ENCODE measurements at regions not wholly inside any gene's neighbourhood (a gene's known extent, or its start where the extent isn't known, plus 50 kb on each side); places are given as distances from the start of the nearest gene placed in this dataset.

DNA sequence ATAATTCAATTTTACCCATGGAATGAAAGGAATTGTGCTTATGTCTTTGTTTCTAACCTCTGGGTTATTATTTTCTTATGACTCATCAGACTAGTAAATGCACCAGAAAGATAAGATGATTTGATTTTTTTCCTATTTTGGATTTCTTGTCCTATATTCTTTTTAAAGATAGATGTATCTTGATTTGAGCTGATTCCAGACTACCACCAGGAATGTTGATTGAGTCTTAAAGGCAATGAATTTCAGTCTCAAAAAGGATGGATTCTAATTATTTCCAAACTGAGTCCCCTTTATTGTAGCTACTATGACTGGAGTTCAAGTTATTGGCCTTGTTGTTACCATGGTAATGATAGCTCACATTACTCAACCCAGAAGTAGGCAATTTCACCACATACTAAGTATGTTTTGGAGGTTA is 95.8 kb upstream of the RGS4 start:
- no peak overlapping the region for H3K27ac ChIP-seq (ENCODE audit: low read depth in 2 of 2, low read length in 2 of 2)
- peaks cover 0 to 2% (median 0%) of the 10 kb centered on the region in 3 donors for H3K4me1 ChIP-seq (ENCODE audit: control insufficient read depth in 2 of 3, insufficient read depth in 2 of 3, low read depth in 1 of 3, low read length in 3 of 3)
- no peaks in the 10 kb centered on the region for H3K9me3 ChIP-seq (ENCODE audit: control insufficient read depth in 2 of 3, insufficient read depth in 1 of 3, low read length in 3 of 3)
- H3K9ac ChIP-seq (ENCODE audit: low read length in 3 of 3), result no peak overlapping the region
- intact Hi-C loops (cut with DNase I), result no loop called here
- no peak for FAIRE-seq
- no peaks in the 10 kb centered on the region for H3K27me3 ChIP-seq (ENCODE audit: control insufficient read depth, insufficient read depth, low read length)
- DNase-seq, result no peak
- no peak for TF ChIP-seq CTCF (IDR thresholded peaks at IDR 0.05; ENCODE audit: borderline replicate concordance, extremely low read depth, insufficient read depth)
- no peak overlapping the region for H3K4me3 ChIP-seq (ENCODE audit: low read length in 3 of 3)
- no peaks in the 10 kb centered on the region for H3K36me3 ChIP-seq (ENCODE audit: control insufficient read depth in 2 of 3, insufficient read depth in 3 of 3, low read length in 3 of 3)

GRCh38 chr1:162972773-162973172 is 96.4 kb upstream of the RGS4 start:
- no peaks in the 10 kb centered on the region for H3K27me3 ChIP-seq (ENCODE audit: control insufficient read depth, insufficient read depth, low read length)
- intact Hi-C loops (cut with DNase I), result no loop called here
- FAIRE-seq (no peak), DNase-seq (no peak)
- no peaks in the 10 kb centered on the region for H3K36me3 ChIP-seq (ENCODE audit: control insufficient read depth in 2 of 3, insufficient read depth in 3 of 3, low read length in 3 of 3)
- no peaks in the 10 kb centered on the region for H3K9me3 ChIP-seq (ENCODE audit: control insufficient read depth in 2 of 3, insufficient read depth in 1 of 3, low read length in 3 of 3)
- no peak overlapping the region for H3K9ac ChIP-seq (ENCODE audit: low read length in 3 of 3)
- no peak overlapping the region for H3K27ac ChIP-seq (ENCODE audit: low read depth in 2 of 2, low read length in 2 of 2)
- no peak overlapping the region for H3K4me3 ChIP-seq (ENCODE audit: low read length in 3 of 3)
- peaks cover 0 to 2% (median 0%) of the 10 kb centered on the region in 3 donors for H3K4me1 ChIP-seq (ENCODE audit: control insufficient read depth in 2 of 3, insufficient read depth in 2 of 3, low read depth in 1 of 3, low read length in 3 of 3)
- TF ChIP-seq CTCF (IDR thresholded peaks at IDR 0.05; ENCODE audit: borderline replicate concordance, extremely low read depth, insufficient read depth), result no peak

DNA sequence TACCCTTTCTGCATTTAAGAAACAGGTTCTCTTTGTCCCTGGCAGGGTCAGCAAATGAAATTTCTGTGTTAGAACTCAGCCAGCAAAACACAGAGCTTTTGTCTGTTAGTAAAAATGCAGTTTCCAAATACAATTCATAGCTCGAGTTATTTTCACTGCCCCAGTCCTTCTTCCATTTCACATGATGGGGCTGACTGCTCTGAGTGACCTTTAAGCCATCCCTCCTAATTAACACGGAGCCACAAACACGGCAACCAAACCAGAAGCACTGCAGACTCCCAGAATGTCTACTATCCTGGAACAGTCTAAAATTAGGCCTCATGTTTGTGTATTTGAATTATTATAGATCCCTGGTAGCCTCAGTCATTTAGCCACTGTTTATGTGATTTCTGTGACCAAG is 99.1 kb upstream of the RGS4 start:
- Histone ChIP-seq H3K36me3 (ENCODE audit: control insufficient read depth in 2 of 3, insufficient read depth in 3 of 3, low read length in 3 of 3) (no peaks in the 10 kb centered on the region), H3K27me3 (ENCODE audit: control insufficient read depth, insufficient read depth, low read length) (no peaks in the 10 kb centered on the region), H3K4me1 (ENCODE audit: control insufficient read depth in 2 of 3, insufficient read depth in 2 of 3, low read depth in 1 of 3, low read length in 3 of 3) (peaks cover 0 to 2% (median 0%) of the 10 kb centered on the region in 3 donors), H3K9me3 (ENCODE audit: control insufficient read depth in 2 of 3, insufficient read depth in 1 of 3, low read length in 3 of 3) (no peaks in the 10 kb centered on the region), H3K9ac (ENCODE audit: low read length in 3 of 3) (no peak overlapping the region), H3K27ac (ENCODE audit: low read depth in 2 of 2, low read length in 2 of 2) (no peak overlapping the region), H3K4me3 (ENCODE audit: low read length in 3 of 3) (no peak overlapping the region)
- no peak for FAIRE-seq
- DNase-seq, result peak in 2 of 5 donors; percentile 15 to 30
- intact Hi-C loops (cut with DNase I), result no loop called here
- TF ChIP-seq CTCF (IDR thresholded peaks at IDR 0.05; ENCODE audit: borderline replicate concordance, extremely low read depth, insufficient read depth), result no peak

DNA sequence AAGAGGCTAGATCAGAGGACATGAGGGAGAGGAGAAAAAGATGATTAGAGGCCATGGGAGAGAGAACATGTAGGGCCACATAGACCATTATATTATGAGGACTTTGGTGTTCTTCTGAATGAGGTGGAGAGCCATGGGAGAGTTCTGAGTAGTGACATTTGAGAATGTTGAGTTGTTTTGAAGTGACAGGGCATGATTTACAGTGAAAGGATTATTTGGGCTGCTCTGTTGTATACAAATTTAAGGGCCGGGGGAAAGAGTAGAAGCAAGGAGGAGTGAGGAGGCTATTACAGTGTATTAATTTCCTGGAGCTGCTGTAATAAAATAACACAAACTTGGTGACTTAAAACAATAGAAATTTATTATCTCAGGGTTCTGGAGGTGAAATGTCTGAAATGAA is 102.5 kb upstream of the RGS4 start:
- Histone ChIP-seq H3K27me3 (ENCODE audit: control insufficient read depth, insufficient read depth, low read length) (no peaks in the 10 kb centered on the region), H3K27ac (ENCODE audit: low read depth in 2 of 2, low read length in 2 of 2) (no peak overlapping the region), H3K4me3 (ENCODE audit: low read length in 3 of 3) (no peak overlapping the region), H3K9me3 (ENCODE audit: control insufficient read depth in 2 of 3, insufficient read depth in 1 of 3, low read length in 3 of 3) (peaks cover 0 to 6% (median 0%) of the 10 kb centered on the region in 3 donors), H3K9ac (ENCODE audit: low read length in 3 of 3) (no peak overlapping the region), H3K36me3 (ENCODE audit: control insufficient read depth in 2 of 3, insufficient read depth in 3 of 3, low read length in 3 of 3) (no peaks in the 10 kb centered on the region), H3K4me1 (ENCODE audit: control insufficient read depth in 2 of 3, insufficient read depth in 2 of 3, low read depth in 1 of 3, low read length in 3 of 3) (peaks cover 0 to 2% (median 0%) of the 10 kb centered on the region in 3 donors)
- TF ChIP-seq CTCF (IDR thresholded peaks at IDR 0.05; ENCODE audit: borderline replicate concordance, extremely low read depth, insufficient read depth), result no peak
- intact Hi-C loops (cut with DNase I), result no loop called here
- FAIRE-seq (no peak), DNase-seq (peak in 2 of 5 donors; percentile 48 to 64)
